SK-N-MC (cell line): ENCODE measurements at regions not wholly inside any gene's neighbourhood (a gene's known extent, or its start where the extent isn't known, plus 50 kb on each side); places are given as distances from the start of the nearest gene placed in this dataset.
"Not testable (repeated sequence)": the region's sequence is repeated elsewhere in the genome, so short reads cannot be mapped to it uniquely, and the experiment has no call there.

Experiments
- DNase-seq: peaks from one replicate; pipeline ENCODE4 v3.0.0-alpha.2; 2011; ENCODE audit warnings: low read depth, low spot score
- H3K27ac ChIP-seq: fragments of 200-600 bp; sonication (generic); 2 replicates; pipeline ENCODE4 v1.5.1; 2016; ENCODE audit warnings: mixed run types
- H3K36me3 ChIP-seq: fragments of 200-600 bp; sonication (generic); 2 replicates; pipeline ENCODE4 v1.6.1; 2017; ENCODE audit warnings: antibody characterized with exemption, low read length, mixed read lengths; ENCODE audit not compliant: insufficient read depth
- H3K4me3 ChIP-seq: fragments of 200-600 bp; sonication (generic); 2 replicates; pipeline ENCODE4 v1.5.1; 2016
- H3K9ac ChIP-seq: fragments of 200-600 bp; sonication (generic); 2 replicates; pipeline ENCODE4 v1.8.0; 2017; ENCODE audit warnings: mixed run types, mixed read lengths; ENCODE audit not compliant: insufficient read length
- H3K9me3 ChIP-seq: fragments of 200-600 bp; sonication (generic); 2 replicates; pipeline ENCODE4 v1.6.1; 2017; ENCODE audit warnings: low read depth, mild to moderate bottlenecking, antibody characterized with exemption, low read length, moderate library complexity, mixed read lengths
- EZH2 ChIP-seq: fragments of 200-600 bp; sonication (generic); IDR thresholded peaks from one replicate; pipeline ENCODE4 v1.6.1; 2017; ENCODE audit warnings: antibody characterized with exemption
- FOXP2 ChIP-seq: optimal IDR thresholded peaks from 2 replicates; pipeline ENCODE3; 2011; ENCODE audit warnings: mild to moderate bottlenecking, moderate library complexity; ENCODE audit not compliant: insufficient read depth; ENCODE audit errors: extremely low read length, control extremely low read depth
- POLR2AphosphoS5 ChIP-seq: IDR thresholded peaks from 2 replicates; pipeline ENCODE4 v1.6.1; 2012; ENCODE audit warnings: mild to moderate bottlenecking, low read depth, low read length, borderline replicate concordance

GRCh38 chrX:3485727-3486126 lies 139.3 kb upstream of the MXRA5 start:
- no peak for DNase-seq
- Histone ChIP-seq H3K27ac (no peak overlapping the region), H3K4me3 (no peak overlapping the region), H3K9ac (no peak overlapping the region), H3K9me3 (no peaks in the 10 kb centered on the region), H3K36me3 (no peaks in the 10 kb centered on the region)
- no peak for TF ChIP-seq FOXP2
- TF ChIP-seq POLR2AphosphoS5: no peak

- no peak for TF ChIP-seq POLR2AphosphoS5
- no peak for TF ChIP-seq FOXP2
- TF ChIP-seq EZH2: no peak
- DNase-seq: no peak
- Histone ChIP-seq H3K9ac (no peak overlapping the region), H3K27ac (no peak overlapping the region), H3K36me3 (no peaks in the 10 kb centered on the region), H3K9me3 (no peaks in the 10 kb centered on the region), H3K4me3 (no peak overlapping the region)
Measured at GRCh38 chrX:3479026-3479425, 132.6 kb upstream of the MXRA5 start.

- H3K27ac ChIP-seq: no peak overlapping the region
- no peaks in the 10 kb centered on the region for H3K36me3 ChIP-seq
- H3K4me3 ChIP-seq: no peak overlapping the region
- TF ChIP-seq POLR2AphosphoS5: no peak
- no peak for TF ChIP-seq EZH2
- no peak for TF ChIP-seq FOXP2
- DNase-seq: no peak
- no peak overlapping the region for H3K9ac ChIP-seq
- no peaks in the 10 kb centered on the region for H3K9me3 ChIP-seq
Measured at GRCh38 chrX:3476973-3477372, 130.5 kb upstream of the MXRA5 start.

GRCh38 chrX:3470211-3470679 lies 123.8 kb upstream of the MXRA5 start:
- not testable (repeated sequence) for H3K9me3 ChIP-seq, H3K36me3 ChIP-seq, H3K4me3 ChIP-seq, H3K9ac ChIP-seq, H3K27ac ChIP-seq, DNase-seq

GRCh38 chrX:3468031-3468430 lies 121.6 kb upstream of the MXRA5 start:
- TF ChIP-seq EZH2 (no peak), FOXP2 (no peak), POLR2AphosphoS5 (no peak)
- H3K9ac ChIP-seq: no peak overlapping the region
- no peaks in the 10 kb centered on the region for H3K36me3 ChIP-seq
- no peak overlapping the region for H3K27ac ChIP-seq
- DNase-seq: no peak
- H3K4me3 ChIP-seq: no peak overlapping the region
- no peaks in the 10 kb centered on the region for H3K9me3 ChIP-seq

- DNase-seq: no peak
- H3K36me3 ChIP-seq: no peaks in the 10 kb centered on the region
- H3K9me3 ChIP-seq: no peaks in the 10 kb centered on the region
- H3K9ac ChIP-seq: no peak overlapping the region
- no peak overlapping the region for H3K27ac ChIP-seq
- TF ChIP-seq FOXP2 (no peak), EZH2 (no peak), POLR2AphosphoS5 (no peak)
- no peak overlapping the region for H3K4me3 ChIP-seq
Measured at GRCh38 chrX:3465017-3465416, 118.6 kb upstream of the MXRA5 start.

GRCh38 chrX:3462166-3462508 lies 115.7 kb upstream of the MXRA5 start:
- Histone ChIP-seq H3K36me3 (no peaks in the 10 kb centered on the region), H3K4me3 (peak overlapping the region; percentile 74), H3K9ac (no peak overlapping the region), H3K9me3 (no peaks in the 10 kb centered on the region), H3K27ac (peak overlapping the region; percentile 86)
- DNase-seq: no peak
- TF ChIP-seq FOXP2: no peak
- TF ChIP-seq POLR2AphosphoS5: no peak
- no peak for TF ChIP-seq EZH2

- DNase-seq: no peak
- TF ChIP-seq POLR2AphosphoS5: no peak
- TF ChIP-seq FOXP2: no peak
- no peak for TF ChIP-seq EZH2
- Histone ChIP-seq H3K9me3 (no peaks in the 10 kb centered on the region), H3K4me3 (peak overlapping the region; percentile 74), H3K36me3 (no peaks in the 10 kb centered on the region), H3K27ac (peak overlapping the region; percentile 86), H3K9ac (peak overlapping the region; percentile 28)
Measured at GRCh38 chrX:3461397-3462165, 115.1 kb upstream of the MXRA5 start.

- Histone ChIP-seq H3K4me3 (no peak overlapping the region), H3K36me3 (no peaks in the 10 kb centered on the region), H3K27ac (no peak overlapping the region), H3K9ac (no peak overlapping the region), H3K9me3 (no peaks in the 10 kb centered on the region)
- TF ChIP-seq EZH2: no peak
- TF ChIP-seq FOXP2: no peak
- TF ChIP-seq POLR2AphosphoS5: no peak
- DNase-seq: no peak
Measured at GRCh38 chrX:3455796-3456195, 109.3 kb upstream of the MXRA5 start.

- TF ChIP-seq EZH2 (no peak), POLR2AphosphoS5 (no peak), FOXP2 (no peak)
- Histone ChIP-seq H3K9ac (no peak overlapping the region), H3K4me3 (no peak overlapping the region), H3K9me3 (no peaks in the 10 kb centered on the region), H3K36me3 (no peaks in the 10 kb centered on the region), H3K27ac (no peak overlapping the region)
- DNase-seq: no peak
Measured at GRCh38 chrX:3451571-3451970, 105.1 kb upstream of the MXRA5 start.
